LNCaP clone FGC (cell line): ENCODE measurements at regions not wholly inside any gene's neighbourhood (a gene's known extent, or its start where the extent isn't known, plus 50 kb on each side); places are given as distances from the start of the nearest gene placed in this dataset.
"Not testable (repeated sequence)": the region's sequence is repeated elsewhere in the genome, so short reads cannot be mapped to it uniquely, and the experiment has no call there.

Source experiments
- DNase-seq: peaks from one replicate; pipeline ENCODE4 v3.0.0-alpha.2; 2011; ENCODE audit warnings: low read depth
- H3K4me3 ChIP-seq: 2 replicates; pipeline ENCODE4 v1.5.1; 2011; ENCODE audit warnings: mild to moderate bottlenecking, low read depth, low read length, control low read depth
- TF ChIP-seq, protein P1 (sequence below): IDR thresholded peaks from 2 replicates; pipeline ENCODE4 v1.5.1; 2012; ENCODE audit warnings: mild to moderate bottlenecking; ENCODE audit not compliant: control insufficient read depth, insufficient read depth; ENCODE audit errors: extremely low read depth

DNA sequence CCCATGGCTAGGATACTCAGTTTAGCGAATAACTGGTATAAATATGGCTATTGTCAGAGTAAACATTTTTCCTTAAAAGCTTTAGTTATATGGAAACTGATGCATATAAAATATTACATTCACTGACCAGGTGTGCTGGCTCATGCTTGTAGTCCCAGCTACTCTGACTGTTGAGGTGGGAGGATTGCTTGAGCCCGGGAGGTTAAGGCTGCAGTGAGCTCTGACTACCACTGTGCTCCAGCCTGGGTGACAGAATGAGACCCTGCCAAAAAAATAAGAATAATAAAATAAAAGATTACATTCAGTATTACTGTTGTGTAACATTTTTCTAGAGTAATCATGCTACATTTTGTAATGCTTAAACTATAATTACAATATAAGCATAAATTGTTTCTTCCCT is 350.4 kb upstream of the FSIP2 start:
- H3K4me3 ChIP-seq, result no peak overlapping the region
- TF ChIP-seq, protein P1, sequence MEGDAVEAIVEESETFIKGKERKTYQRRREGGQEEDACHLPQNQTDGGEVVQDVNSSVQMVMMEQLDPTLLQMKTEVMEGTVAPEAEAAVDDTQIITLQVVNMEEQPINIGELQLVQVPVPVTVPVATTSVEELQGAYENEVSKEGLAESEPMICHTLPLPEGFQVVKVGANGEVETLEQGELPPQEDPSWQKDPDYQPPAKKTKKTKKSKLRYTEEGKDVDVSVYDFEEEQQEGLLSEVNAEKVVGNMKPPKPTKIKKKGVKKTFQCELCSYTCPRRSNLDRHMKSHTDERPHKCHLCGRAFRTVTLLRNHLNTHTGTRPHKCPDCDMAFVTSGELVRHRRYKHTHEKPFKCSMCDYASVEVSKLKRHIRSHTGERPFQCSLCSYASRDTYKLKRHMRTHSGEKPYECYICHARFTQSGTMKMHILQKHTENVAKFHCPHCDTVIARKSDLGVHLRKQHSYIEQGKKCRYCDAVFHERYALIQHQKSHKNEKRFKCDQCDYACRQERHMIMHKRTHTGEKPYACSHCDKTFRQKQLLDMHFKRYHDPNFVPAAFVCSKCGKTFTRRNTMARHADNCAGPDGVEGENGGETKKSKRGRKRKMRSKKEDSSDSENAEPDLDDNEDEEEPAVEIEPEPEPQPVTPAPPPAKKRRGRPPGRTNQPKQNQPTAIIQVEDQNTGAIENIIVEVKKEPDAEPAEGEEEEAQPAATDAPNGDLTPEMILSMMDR, result no peak
- DNase-seq, result no peak

DNA sequence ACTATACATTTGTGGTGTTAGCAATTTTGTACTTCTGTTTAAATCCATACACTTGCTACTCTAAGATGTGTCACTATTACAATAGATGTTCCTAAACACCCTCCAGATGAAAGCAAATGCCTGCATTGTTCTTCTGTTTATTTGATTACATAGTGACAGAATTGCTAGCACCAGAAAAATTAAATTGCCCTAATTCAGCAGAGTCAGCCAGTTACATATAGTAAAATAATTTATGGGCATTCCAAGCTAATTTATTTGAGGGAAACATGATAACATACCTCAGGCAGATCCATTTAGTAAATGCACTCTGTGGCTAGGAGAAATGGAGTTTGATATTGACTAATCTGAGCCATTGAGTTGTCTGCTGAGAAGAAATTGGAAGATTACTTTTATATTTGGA is 347.1 kb upstream of the FSIP2 start:
- DNase-seq, result no peak
- TF ChIP-seq, protein P1, result no peak
- H3K4me3 ChIP-seq, result no peak overlapping the region

DNA sequence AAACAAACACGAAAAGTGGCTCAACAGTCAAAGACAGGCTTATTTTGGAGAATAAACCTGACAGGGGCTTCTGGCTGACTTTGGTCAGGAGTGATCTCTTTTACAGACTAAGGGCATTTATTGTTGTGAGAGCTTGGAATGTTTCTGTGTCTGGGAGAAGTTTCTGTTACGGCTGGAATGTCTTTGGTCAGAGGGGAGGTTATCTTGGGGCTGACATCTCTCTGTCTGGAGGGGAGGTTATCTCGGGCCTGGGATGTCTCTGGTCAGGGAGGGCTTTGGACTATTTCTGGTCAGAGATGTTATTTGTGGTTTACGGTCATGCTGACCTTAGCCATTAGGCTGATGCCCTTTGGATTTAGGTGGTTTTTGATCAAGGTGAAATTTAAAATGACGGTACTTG is 345.5 kb upstream of the FSIP2 start:
- no peak for DNase-seq
- no peak overlapping the region for H3K4me3 ChIP-seq
- TF ChIP-seq, protein P1, result no peak

DNA sequence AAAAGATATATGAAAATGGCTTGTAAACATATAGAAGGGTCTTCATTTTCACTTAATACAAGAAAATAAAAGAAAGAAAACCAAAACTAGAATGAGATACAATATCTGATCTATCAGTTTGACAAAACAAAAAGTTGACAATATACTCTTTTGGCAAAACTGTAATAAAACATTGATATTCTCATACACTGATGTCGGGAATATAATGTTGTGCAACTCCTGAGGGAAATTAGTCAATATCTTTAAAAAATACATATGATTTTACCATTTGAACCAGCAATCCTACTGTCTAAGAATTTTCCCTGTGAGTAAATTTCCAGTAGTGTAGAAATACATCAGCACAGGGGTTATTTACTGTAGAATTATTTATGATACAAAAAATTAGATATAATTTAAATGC is 336.1 kb upstream of the FSIP2 start:
- TF ChIP-seq, protein P1, result no peak

DNA sequence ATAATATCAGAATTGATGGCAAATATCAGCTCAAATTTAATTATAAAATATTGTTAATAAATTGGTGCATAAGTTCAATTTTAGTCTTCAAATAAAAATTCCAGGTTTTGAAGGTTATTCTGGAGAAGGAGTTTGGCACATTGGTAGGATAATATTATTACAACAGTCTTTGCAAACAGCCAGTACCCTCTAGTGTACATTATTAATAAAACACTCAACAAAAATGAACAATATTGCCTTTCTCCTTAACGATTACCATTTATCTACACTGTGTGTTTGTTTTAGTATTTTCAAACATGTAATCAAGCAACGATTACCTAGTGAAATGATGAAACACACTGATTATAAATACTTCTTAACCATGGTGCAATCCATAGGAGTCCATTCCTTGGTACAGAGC is 334.0 kb upstream of the FSIP2 start:
- H3K4me3 ChIP-seq, result no peak overlapping the region
- TF ChIP-seq, protein P1, result peak; percentile 22; the same call in 1 of the 2 replicates
- no peak for DNase-seq

More for the DNA sequence above, 336.1 kb upstream of the FSIP2 start:
- H3K4me3 ChIP-seq, result no peak overlapping the region
- no peak for DNase-seq

DNA sequence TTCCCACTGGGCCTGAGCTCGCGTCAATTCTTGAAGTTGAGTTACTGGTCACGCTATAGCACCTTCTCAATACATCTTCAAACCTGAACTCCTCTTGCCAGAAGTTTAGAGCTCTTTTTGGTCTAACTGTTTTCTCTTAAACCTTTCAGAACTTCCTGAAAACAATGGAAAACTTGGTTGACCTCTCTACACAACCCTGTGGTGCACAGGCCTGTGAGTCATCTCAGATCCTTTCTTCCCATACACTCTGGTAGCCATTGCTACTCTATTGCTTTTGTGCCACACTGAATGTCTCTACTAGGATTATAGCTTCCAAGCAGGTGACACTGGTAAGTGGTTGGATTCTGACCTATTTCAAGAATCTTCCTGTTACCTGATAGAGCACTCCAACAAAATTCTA is 321.5 kb upstream of the FSIP2 start:
- H3K4me3 ChIP-seq, result no peak overlapping the region
- TF ChIP-seq, protein P1, result no peak
- no peak for DNase-seq

DNA sequence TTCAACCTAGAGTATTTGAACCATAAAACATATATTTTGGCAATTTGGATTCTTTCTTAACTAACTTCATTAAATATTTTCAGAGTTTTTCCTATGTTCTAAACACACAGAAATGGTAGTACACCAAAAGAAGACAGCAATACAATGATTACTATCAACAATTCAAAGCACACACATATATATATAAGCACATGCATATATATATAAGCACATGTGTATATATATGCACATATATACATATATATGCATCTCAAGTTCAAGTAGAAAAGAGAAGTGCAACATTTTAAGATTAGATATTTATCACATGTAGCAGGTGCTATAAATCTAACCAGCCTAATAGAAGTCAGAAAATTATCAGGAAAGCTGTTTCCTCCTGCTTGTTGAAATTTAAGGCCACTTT is 320.9 kb upstream of the FSIP2 start:
- DNase-seq, result no peak
- TF ChIP-seq, protein P1, result no peak
- H3K4me3 ChIP-seq, result no peak overlapping the region

DNA sequence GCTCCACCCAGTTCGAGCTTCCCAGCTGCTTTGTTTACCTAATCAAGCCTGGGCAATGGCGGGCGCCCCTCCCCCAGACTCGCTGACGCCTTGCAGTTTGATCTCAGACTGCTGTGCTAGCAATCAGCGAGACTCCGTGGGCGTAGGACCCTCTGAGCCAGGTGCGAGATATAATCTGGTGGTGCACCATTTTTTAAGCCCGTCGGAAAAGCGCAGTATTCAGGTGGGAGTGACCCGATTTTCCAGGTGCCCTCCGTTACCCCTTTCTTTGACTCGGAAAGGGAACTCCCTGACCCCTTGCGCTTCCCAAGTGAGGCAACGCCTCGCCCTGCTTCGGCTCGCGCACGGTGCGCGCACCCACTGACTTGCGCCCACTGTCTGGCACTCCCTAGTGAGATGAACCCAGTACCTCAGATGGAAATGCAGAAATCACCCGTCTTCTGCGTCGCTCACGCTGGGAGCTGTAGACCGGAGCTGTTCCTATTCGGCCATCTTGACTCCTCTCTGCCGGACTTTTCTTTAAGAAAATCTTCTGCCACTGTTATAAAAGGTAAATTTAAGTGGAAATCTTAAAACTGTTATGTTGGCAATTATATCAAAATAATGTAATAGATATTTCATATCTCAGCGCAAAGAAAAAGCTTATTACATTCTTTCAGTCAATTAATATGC is 313.5 kb upstream of the FSIP2 start:
- H3K4me3 ChIP-seq, DNase-seq: not testable (repeated sequence)
